ENCODE measurements at regions not wholly inside any gene's neighbourhood (a gene's known extent, or its start where the extent isn't known, plus 50 kb on each side); places are given as distances from the start of the nearest gene placed in this dataset.

- TF ChIP-seq CTCF (conservative IDR thresholded peaks at IDR 0.05; ENCODE audit: low read length), result no peak
- no peak for TF ChIP-seq EZH2phosphoT487 (IDR thresholded peaks at IDR 0.05; ENCODE audit: borderline replicate concordance)
Measured at GRCh38 chr20:55540486-55540885, 464.8 kb downstream of the CBLN4 start.
